Activated naive CD8-positive, alpha-beta T cell treated with anti-CD3 and anti-CD28 coated beads, Interleukin-2, amount 10 ng/mL, durations not matched to agents 7 days and 5 days (primary cell): ENCODE measurements at regions not wholly inside any gene's neighbourhood (a gene's known extent, or its start where the extent isn't known, plus 50 kb on each side); places are given as distances from the start of the nearest gene placed in this dataset.
"Not testable (repeated sequence)": the region's sequence is repeated elsewhere in the genome, so short reads cannot be mapped to it uniquely, and the experiment has no call there.

ENCODE experiments used
- ATAC-seq: fragments of 150-1000 bp; cut with Tn5 transposase; one replicate; pipeline ENCODE4 v1.10.0; 2021; ENCODE audit warnings: low read depth, moderate library complexity
- POLR2A ChIA-PET: fragments of 350-600 bp; sonication (Branson Sonifier 250); formaldehyde crosslinking; loops from one replicate; lab custom pipeline; 2021; ENCODE audit warnings: antibody characterized with exemption; lab: Charles Lee
- DNase-seq: peaks from one replicate; pipeline ENCODE4 v3.0.0; 2021
- H3K27ac Mint-ChIP-seq: one replicate; pipeline ENCODE4 v1.8.0; 2022; ENCODE audit warnings: mild to moderate bottlenecking, mixed read lengths
- H3K27me3 Mint-ChIP-seq: one replicate; pipeline ENCODE4 v1.8.0; 2022; ENCODE audit warnings: mild to moderate bottlenecking, moderate library complexity, mixed read lengths
- H3K36me3 Mint-ChIP-seq: one replicate; pipeline ENCODE4 v1.8.0; 2021; ENCODE audit warnings: mild to moderate bottlenecking, mixed read lengths
- H3K4me1 Mint-ChIP-seq: one replicate; pipeline ENCODE4 v1.8.0; 2021; ENCODE audit warnings: mixed read lengths
- H3K4me3 Mint-ChIP-seq: one replicate; pipeline ENCODE4 v1.8.0; 2022; ENCODE audit warnings: mild to moderate bottlenecking, moderate library complexity, mixed read lengths
- H3K9me3 Mint-ChIP-seq: one replicate; pipeline ENCODE4 v1.8.0; 2021; ENCODE audit warnings: mixed read lengths

DNA sequence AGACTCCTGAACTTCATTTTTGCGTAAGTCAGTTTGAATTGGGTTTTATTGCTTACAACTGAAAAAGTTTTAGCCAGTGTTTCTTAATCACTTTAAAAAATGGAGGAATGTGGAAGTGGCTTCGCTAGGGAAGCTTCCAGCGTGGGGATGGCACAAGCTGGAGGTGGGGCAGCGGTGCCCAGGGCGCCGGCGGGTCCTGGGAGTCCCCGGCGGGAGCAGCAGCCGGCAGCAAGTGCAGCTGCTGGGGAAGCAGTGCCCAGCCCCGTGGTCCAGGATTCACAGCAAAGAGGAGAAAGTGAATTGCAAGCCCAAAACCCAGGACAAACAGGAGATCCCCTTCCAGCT lies 301.8 kb upstream of the PROK2 start:
- Mint-ChIP-seq H3K27me3 (peaks cover 5% of the 10 kb centered on the region), H3K4me1 (peaks cover 5% of the 10 kb centered on the region), H3K27ac (no peak overlapping the region), H3K4me3 (no peak overlapping the region), H3K9me3 (no peaks in the 10 kb centered on the region), H3K36me3 (no peaks in the 10 kb centered on the region)
- ATAC-seq (no peak), DNase-seq (no peak)
- POLR2A ChIA-PET = no interaction called here

GRCh38 chr3:72086042-72086742 lies 301.2 kb upstream of the PROK2 start:
- Mint-ChIP-seq H3K9me3 (no peaks in the 10 kb centered on the region), H3K27me3 (peaks cover 4% of the 10 kb centered on the region), H3K4me1 (peaks cover 5% of the 10 kb centered on the region), H3K4me3 (no peak overlapping the region), H3K27ac (no peak overlapping the region), H3K36me3 (no peaks in the 10 kb centered on the region)
- POLR2A ChIA-PET = no interaction called here
- no peak for DNase-seq
- no peak for ATAC-seq

GRCh38 chr3:72085036-72085435 lies 300.1 kb upstream of the PROK2 start:
- no peak for DNase-seq
- Mint-ChIP-seq H3K36me3 (no peaks in the 10 kb centered on the region), H3K27me3 (peaks cover 2% of the 10 kb centered on the region), H3K4me3 (no peak overlapping the region), H3K27ac (no peak overlapping the region), H3K4me1 (peaks cover 4% of the 10 kb centered on the region), H3K9me3 (no peaks in the 10 kb centered on the region)
- POLR2A ChIA-PET = interaction anchor here (0.7 kb wide), 1 partner anchor 78 kb away, joined by 4 read pairs; no protein-coding TSS in a partner anchor
- ATAC-seq = no peak

DNA sequence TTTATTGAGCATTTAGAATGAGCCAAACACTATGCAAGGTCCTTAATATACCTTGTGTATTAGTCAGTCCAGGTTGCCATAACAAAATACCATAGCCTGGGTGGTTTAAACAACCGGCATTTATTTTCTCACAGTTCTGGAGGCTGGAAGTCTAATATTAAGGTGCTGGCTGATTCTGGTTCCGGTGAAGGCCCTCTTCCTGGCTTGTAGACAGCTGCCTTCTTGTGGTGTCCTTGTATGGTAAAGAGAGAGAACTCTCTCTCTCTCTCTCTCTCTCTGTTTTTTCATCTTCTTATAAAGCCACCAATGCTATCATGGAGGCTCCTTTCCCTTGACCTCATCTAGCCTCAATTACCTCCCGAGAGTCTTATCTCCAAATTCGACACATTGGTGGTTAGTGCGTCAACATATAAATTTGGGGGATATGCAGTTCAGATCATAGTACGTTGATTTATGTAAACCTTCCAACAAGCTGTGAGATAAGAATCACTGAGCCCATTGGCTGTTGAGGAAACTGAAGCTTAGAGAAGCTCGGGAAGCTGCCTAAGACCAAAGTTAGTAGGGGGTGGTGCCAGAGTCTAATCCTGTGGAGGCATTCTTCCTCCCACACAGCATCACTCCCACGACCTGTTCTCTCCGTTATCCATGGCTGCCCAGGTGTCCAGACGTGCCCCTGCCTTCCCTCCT lies 298.0 kb upstream of the PROK2 start:
- no peaks in the 10 kb centered on the region for H3K9me3 Mint-ChIP-seq
- no peaks in the 10 kb centered on the region for H3K27me3 Mint-ChIP-seq
- DNase-seq (no peak), ATAC-seq (no peak)
- H3K36me3 Mint-ChIP-seq = peaks cover 2% of the 10 kb centered on the region
- H3K27ac Mint-ChIP-seq = no peak overlapping the region
- POLR2A ChIA-PET = interaction anchor here (0.6 kb wide), 1 partner anchor 553 kb away, joined by 3 read pairs; no protein-coding TSS in a partner anchor
- H3K4me3 Mint-ChIP-seq = no peak overlapping the region
- peaks cover 4% of the 10 kb centered on the region for H3K4me1 Mint-ChIP-seq

- DNase-seq = no peak
- H3K4me3 Mint-ChIP-seq = no peak overlapping the region
- no peaks in the 10 kb centered on the region for H3K9me3 Mint-ChIP-seq
- POLR2A ChIA-PET = interaction anchor here (0.6 kb wide), 1 partner anchor 1180 kb away, joined by 3 read pairs; no protein-coding TSS in a partner anchor
- no peaks in the 10 kb centered on the region for H3K27me3 Mint-ChIP-seq
- peaks cover 2% of the 10 kb centered on the region for H3K36me3 Mint-ChIP-seq
- no peak overlapping the region for H3K27ac Mint-ChIP-seq
- peaks cover 5% of the 10 kb centered on the region for H3K4me1 Mint-ChIP-seq
- no peak for ATAC-seq
Measured at GRCh38 chr3:72082186-72082715, 297.3 kb upstream of the PROK2 start.

DNA sequence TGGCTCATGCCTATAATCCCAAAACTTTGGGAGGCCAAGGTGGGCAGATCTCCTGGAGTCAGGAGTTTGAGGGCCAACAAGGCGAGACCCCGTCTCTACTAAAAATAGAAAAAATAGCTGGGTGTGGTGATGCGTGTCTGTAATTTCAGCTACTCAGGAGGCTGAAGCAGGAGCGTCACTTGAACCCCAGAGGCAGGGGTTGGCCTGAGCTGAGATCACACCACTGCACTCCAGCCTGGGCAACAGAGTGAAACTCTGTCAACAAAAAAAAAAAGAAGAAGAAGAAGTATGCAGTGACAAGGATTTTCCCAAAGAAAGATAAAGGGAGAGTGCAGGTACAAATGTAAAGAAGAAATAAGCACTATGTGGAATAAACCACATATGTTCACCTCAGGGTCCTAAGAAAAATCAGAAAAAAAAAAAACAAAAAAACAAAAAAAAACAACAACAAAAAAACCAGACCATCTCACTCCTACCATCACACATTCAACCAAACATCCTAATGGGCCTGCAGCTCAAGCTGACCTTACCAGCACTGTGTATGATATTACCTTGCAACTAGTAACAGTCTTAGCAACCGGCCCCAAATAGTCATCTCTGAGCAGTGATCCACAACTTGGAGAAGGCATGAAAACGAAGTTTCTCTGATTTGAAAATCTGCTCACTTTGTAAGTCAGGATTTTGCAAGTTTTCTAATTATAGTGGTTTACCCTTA lies 296.7 kb upstream of the PROK2 start:
- ATAC-seq (no peak), DNase-seq (no peak)
- POLR2A ChIA-PET = interaction anchor here (0.6 kb wide), 1 partner anchor 1179 kb away, joined by 3 read pairs; no protein-coding TSS in a partner anchor
- no peak overlapping the region for H3K4me3 Mint-ChIP-seq
- H3K4me1 Mint-ChIP-seq = peaks cover 5% of the 10 kb centered on the region
- no peak overlapping the region for H3K27ac Mint-ChIP-seq
- H3K27me3 Mint-ChIP-seq = no peaks in the 10 kb centered on the region
- no peaks in the 10 kb centered on the region for H3K9me3 Mint-ChIP-seq
- peaks cover 2% of the 10 kb centered on the region for H3K36me3 Mint-ChIP-seq

DNA sequence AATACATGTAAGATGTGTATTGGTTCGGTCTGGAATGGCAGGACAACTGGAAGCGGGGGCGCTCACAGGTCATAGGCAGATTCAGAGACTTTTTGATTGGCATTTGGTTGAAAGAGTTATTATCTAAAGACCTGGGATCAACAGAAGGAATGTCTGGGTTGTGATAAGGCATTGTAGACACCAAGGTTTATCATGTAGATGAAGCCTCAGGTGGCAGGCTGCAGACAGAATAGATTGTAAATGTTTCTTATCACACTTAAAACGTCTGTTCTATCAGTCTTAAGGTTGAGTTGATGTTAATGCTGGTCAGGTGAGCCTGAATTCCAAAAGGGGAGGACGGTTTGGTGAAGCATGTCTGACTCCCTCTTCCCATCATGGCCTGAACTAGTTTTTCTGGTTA lies 295.9 kb upstream of the PROK2 start:
- POLR2A ChIA-PET = no interaction called here
- no peak overlapping the region for H3K27ac Mint-ChIP-seq

GRCh38 chr3:72080095-72080494 lies 295.1 kb upstream of the PROK2 start:
- ATAC-seq = no peak

More for the DNA sequence above, 295.9 kb upstream of the PROK2 start:
- Mint-ChIP-seq H3K4me3 (no peak overlapping the region), H3K4me1 (peaks cover 5% of the 10 kb centered on the region), H3K27me3 (no peaks in the 10 kb centered on the region), H3K36me3 (peaks cover 2% of the 10 kb centered on the region), H3K9me3 (no peaks in the 10 kb centered on the region)
- DNase-seq = no peak
- ATAC-seq = no peak

DNA sequence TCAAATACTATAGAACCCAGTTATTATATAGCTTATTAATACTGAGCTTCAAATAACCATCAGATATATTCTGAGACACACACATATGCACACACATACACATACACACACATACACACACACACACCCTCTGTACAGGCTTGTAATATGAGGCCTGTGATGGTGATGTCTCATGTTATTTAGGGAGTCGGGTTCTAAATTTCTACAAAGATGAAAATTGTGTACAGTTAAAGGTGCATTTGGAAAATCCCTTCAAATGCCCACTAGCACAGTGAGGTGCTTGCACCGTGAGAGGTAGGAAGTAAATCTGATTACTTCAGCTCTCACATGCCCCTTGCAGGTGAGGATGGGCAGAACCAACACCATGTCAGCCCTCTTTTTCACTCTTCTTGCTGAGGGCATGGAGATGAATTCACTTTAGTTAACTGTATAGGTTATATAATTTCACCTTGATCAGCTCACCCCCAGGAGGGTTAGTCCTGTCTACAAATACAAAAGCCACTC lies 294.5 kb upstream of the PROK2 start:
- Mint-ChIP-seq H3K27me3 (no peaks in the 10 kb centered on the region), H3K9me3 (peaks cover 10% of the 10 kb centered on the region), H3K4me1 (peaks cover 5% of the 10 kb centered on the region), H3K27ac (no peak overlapping the region), H3K36me3 (peaks cover 2% of the 10 kb centered on the region), H3K4me3 (no peak overlapping the region)
- no peak for DNase-seq
- no peak for ATAC-seq
- POLR2A ChIA-PET = no interaction called here

More at GRCh38 chr3:72080095-72080494, 295.1 kb upstream of the PROK2 start:
- Mint-ChIP-seq H3K4me1 (peaks cover 5% of the 10 kb centered on the region), H3K27me3 (no peaks in the 10 kb centered on the region), H3K36me3 (peaks cover 2% of the 10 kb centered on the region), H3K9me3 (peaks cover 6% of the 10 kb centered on the region), H3K27ac (no peak overlapping the region), H3K4me3 (no peak overlapping the region)
- DNase-seq = no peak
- POLR2A ChIA-PET = no interaction called here

GRCh38 chr3:72078676-72079368 lies 293.9 kb upstream of the PROK2 start:
- POLR2A ChIA-PET = no interaction called here
- Mint-ChIP-seq H3K36me3 (peaks cover 2% of the 10 kb centered on the region), H3K4me1 (peaks cover 5% of the 10 kb centered on the region), H3K9me3 (peaks cover 10% of the 10 kb centered on the region), H3K27me3 (no peaks in the 10 kb centered on the region), H3K27ac (no peak overlapping the region), H3K4me3 (no peak overlapping the region)
- DNase-seq (no peak), ATAC-seq (no peak)

DNA sequence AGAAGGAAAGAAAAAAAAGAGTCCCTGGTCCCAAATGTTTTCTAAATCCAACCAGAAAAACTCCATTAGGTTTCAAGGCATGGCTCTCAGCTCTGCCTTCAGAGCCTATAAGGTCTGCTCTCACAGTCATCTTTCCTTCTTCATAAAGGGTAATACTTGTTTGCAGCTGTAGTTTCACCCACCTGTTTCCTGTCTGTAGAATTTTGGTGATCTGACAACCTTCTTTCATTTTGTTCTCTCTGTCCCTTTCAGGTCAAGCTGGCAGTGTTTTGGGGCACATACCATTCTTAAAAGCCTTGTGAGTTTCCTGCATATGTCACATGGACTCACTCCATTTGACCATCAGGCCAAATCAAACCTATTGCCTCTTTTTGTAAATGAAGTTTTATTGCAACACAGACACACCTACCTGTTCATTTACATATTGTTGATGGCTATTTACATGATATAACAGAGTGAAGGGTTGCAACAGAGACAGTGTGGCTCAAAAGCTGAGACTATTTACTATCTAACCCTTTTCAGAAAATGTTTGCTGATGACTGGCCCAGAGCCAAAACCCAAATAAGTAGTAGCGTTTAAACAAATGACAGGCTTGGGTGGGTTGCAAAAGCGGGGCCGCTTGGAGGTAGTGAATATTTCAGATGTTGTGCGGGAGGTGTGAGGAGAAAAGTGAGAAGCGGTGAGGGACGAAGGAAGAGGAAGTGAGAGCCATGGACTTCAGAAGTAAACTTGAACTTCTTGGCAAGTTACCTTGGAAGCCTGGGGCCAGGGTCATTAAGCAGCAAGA lies 292.7 kb upstream of the PROK2 start:
- H3K27me3 Mint-ChIP-seq = no peaks in the 10 kb centered on the region
- ATAC-seq = no peak
- peaks cover 4% of the 10 kb centered on the region for H3K4me1 Mint-ChIP-seq
- peaks cover 10% of the 10 kb centered on the region for H3K9me3 Mint-ChIP-seq
- no peak overlapping the region for H3K27ac Mint-ChIP-seq
- no peak overlapping the region for H3K4me3 Mint-ChIP-seq
- DNase-seq = no peak
- POLR2A ChIA-PET = no interaction called here
- peaks cover 2% of the 10 kb centered on the region for H3K36me3 Mint-ChIP-seq

DNA sequence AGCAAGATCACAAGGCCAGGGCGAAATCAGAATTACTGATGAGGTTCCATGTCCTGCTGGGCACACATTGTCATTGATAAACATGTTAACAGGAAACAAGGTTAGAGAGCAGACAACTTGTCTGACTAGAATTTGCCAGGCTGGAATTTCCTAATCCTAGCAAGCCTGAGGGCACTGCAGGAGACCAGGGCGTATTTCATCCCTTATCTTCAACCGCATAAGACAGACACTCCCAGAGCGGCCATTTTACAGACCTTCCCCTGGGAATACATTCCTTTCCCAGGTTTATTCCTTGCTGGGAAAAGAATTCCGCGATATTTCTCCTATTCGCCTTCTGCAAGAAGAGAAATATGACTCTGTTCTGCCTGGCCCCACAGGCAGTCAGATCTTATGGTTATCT lies 290.9 kb upstream of the PROK2 start:
- H3K27ac Mint-ChIP-seq, H3K36me3 Mint-ChIP-seq, DNase-seq, H3K4me3 Mint-ChIP-seq, ATAC-seq, H3K27me3 Mint-ChIP-seq, POLR2A ChIA-PET, H3K4me1 Mint-ChIP-seq: not testable (repeated sequence)
- H3K9me3 Mint-ChIP-seq = peaks cover 10% of the 10 kb centered on the region
